Activated CD4-positive, alpha-beta T cell treated with anti-CD3 and anti-CD28 coated beads for 1 hour (primary cell): ENCODE measurements at regions not wholly inside any gene's neighbourhood (a gene's known extent, or its start where the extent isn't known, plus 50 kb on each side); places are given as distances from the start of the nearest gene placed in this dataset.

Experiments used
- DNase-seq: peaks from one replicate; pipeline ENCODE4 v3.0.0-alpha.2; 2020

GRCh38 chr9:84393266-84393950, 52.9 kb upstream of the SLC28A3 start:
- DNase-seq = no peak

DNA sequence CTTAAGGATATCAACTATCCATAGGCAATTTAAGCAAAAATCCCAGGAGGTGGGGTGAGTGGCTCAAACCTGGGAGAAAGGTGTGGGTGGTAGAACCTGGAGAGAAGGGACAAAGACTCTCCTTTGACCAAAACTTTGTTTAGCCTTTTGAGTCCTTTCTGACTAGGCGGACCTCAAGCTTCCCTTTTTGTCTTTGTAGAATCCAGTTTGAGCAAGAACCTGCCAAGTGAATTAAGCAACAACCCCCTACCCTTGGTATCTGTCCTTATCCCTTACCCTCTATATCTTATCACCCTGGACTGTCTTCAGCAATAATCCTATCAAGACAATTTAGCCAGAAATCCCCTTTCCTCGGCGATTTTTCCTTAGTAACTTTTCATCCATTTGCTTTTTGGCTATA, 53.5 kb upstream of the SLC28A3 start:
- no peak for DNase-seq

DNA sequence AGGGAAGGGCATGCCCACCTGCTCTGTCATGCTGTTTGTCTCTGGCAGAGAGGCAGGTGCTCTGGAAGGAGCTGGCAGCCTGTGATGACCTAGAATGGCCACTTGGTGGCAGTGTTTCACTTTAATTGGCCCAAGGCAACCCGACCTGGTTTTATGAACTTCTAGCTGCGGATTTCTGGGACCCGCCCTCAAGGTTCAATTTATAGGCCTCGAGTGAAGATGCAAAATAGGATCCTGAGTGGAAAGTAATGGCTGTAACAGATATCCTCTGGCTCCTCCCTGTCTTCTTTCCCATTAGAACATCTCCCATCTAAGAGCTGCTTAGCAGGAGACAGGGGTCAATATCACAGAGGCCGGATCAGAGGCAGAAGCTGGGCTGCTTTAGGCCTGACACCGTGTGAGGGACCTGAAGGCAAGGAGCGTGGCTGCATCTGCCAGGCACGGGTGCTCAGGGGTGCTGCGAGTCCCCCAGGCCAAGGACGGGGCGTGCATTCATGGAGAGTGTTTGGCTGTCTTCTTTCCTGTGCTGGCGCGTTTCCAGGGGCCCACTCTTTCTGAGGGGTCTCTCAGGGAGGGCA, 56.7 kb upstream of the SLC28A3 start:
- peak; percentile 45 for DNase-seq

GRCh38 chr9:84397822-84398221, 57.3 kb upstream of the SLC28A3 start:
- DNase-seq = no peak

DNA sequence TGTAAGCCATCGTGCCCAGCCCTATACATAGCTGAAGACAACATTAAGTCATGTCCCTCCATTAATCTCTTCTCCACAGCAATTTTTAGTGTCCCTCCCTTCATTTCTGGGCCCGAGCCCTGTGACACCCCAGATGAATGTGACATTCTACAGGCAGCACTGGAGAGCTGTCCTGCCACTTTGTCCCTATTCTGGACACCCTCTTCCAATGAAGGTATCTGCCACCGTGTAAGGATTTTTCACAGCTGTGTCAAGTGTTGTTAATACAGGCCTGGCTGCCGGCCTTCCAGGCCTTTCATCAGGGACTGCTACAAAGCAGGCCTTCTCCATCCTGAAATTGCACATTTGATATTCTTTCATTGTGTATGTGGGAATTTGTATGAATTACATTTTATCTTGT, 62.0 kb upstream of the SLC28A3 start:
- DNase-seq = no peak

- DNase-seq = no peak
These were observed 62.7 kb upstream of the SLC28A3 start for GRCh38 chr9:84403288-84403687.

GRCh38 chr9:84404095-84404686, 63.6 kb upstream of the SLC28A3 start:
- no peak for DNase-seq

GRCh38 chr9:84405667-84406066, 65.1 kb upstream of the SLC28A3 start:
- DNase-seq = no peak

DNA sequence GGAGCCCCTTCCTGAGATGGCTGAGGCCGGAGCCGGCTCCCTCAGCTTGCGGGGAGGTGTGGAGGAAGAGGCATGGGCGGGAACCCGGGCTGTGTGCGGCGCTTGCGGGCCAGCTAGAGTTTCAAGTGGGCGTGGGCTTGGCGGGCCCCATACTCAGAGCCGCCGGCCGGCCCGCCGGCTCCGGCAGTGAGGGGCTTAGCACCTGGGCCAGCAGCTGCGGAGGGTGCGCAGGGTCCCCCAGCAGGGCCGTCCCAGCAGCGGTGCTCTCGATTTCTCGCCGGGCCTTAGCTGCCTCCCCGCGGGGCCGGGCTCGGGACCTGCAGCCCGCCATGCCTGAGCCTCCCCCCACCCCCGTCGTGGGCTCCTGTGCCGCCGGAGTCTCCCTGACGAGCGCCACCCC, 67.9 kb upstream of the SLC28A3 start:
- DNase-seq = no peak

DNA sequence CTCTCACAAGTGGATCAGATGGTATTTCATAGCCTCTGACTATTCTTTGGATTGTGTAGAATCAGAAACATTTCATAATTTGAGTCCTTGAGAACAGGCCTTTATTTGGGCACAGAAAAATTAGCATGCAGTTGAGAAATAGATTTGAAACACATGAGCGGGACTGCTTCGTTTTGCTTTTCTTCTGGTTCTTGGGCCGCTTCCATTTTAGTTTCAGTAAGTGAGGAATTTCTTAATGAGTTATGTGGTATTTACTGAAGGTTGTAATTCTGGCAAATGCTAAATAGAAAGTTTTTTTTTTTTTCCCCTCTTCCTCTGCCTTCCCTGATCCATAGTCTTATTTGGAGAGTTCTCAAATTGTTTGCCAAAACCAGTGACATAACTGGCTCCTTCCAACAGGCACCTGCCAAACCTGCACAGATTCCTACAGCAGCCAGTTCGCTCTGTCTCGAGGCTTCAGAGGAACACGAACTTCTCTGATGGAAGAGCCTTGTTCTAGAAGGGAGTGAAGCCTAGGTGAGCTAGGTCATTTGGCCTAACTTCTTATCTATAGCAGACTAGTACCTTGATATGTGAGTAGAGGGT, 71.2 kb upstream of the SLC28A3 start:
- no peak for DNase-seq

- DNase-seq = no peak
These were observed 72.1 kb upstream of the SLC28A3 start for GRCh38 chr9:84412654-84413053.

GRCh38 chr9:84413301-84413700, 72.7 kb upstream of the SLC28A3 start:
- no peak for DNase-seq

DNA sequence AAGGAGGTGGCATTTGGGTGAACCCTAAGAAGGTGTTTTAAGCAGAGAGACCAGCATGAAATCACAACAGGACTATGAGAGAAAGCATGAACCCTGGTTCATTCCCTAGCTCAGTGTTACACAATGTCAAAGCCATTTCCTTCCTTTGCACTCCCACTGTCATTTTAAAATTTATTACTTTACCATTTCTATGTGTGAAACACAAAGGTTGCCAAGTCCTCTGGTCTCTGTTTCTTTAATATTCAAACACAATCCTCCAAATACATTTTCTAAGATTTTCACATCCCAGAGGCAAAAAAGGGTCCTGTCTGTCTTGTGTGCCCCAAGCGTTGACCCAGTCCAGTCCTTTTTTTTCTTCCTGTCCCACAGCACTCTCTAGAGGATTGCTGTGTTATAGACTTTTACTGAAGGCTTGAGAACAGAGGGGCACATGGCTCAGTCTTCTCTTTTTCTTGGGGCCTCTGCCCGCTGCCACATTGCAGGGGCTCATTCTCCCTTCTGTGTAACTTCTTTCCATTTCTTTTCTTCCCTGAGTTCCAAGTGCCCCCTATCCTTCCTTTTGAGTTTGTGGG, 78.6 kb upstream of the SLC28A3 start:
- no peak for DNase-seq

GRCh38 chr9:84424931-84425330, 84.4 kb upstream of the SLC28A3 start:
- DNase-seq = no peak

DNA sequence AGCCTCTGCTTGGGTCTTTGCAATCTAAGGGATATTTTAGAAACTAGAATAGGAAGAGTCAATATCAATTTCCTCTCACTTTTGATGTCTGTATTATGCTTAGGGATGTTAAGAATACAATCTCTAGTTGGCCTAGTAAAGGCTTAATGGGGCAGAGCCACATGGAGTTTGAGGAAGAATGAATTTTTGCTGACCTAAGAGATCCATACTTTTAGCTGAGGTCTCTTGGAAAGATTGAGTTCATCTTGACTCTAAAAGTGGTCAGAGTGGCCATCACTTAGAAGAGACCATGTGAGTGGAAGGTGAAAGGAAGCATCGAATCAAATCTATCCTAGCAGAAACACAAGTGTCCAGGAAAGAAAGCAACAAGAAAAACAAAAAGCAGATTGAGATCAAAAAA, 92.2 kb upstream of the SLC28A3 start:
- no peak for DNase-seq

DNA sequence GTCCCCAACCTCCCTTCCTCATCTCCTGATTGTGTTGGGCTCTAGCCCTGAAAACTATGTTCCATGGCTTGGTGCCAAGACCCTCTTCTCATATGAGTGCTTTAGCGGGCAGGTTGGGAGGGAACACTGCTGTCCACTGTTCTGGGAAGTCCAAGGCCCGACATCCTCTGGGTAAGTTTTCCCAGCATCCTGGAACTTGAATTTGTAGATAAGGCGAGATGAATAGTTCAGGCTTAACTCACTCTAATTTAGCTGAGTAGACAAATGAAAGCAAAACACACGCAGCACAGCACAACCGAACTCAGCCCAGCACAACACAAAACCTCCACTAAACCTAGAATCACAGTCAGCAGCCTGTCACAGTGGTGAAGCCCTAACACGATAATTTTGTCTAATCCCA, 95.3 kb upstream of the SLC28A3 start:
- DNase-seq = no peak

DNA sequence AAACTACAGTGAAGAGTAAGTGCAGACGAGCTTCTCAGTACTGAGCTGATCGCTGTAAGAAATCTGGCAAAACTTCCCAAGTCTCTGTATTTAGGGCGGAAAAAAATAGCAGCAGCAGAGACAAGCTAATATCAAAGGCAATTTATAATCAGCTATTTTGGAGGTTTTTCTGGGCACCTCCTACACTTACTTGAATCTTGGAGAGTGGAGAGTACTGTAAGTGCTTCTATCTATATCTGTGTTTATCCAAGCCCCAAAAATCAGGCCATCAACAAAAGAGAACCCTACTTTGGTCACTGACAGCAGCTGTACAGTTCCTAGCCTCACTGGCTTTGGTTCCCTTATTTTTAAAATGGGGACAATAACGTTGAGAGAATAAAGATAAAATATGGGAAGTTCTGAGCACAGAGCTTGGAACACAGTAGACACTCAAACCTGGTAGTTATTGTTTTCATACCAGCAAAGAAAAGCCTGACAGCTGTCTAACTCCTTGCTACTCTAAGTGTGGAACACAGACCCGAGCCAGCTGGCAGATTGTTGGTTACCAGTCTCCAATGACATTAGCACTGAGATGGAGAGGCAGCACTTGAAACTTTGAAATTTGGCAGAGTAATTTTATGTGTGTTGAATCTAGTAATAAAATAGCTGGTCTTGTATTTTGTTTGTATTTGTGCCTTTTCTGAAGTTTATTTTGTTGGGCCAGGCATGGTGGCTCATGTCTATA, 96.0 kb upstream of the SLC28A3 start:
- DNase-seq = no peak

GRCh38 chr9:84438391-84438790, 97.8 kb upstream of the SLC28A3 start:
- DNase-seq = no peak

GRCh38 chr9:84439250-84439649, 98.7 kb upstream of the SLC28A3 start:
- DNase-seq = no peak

DNA sequence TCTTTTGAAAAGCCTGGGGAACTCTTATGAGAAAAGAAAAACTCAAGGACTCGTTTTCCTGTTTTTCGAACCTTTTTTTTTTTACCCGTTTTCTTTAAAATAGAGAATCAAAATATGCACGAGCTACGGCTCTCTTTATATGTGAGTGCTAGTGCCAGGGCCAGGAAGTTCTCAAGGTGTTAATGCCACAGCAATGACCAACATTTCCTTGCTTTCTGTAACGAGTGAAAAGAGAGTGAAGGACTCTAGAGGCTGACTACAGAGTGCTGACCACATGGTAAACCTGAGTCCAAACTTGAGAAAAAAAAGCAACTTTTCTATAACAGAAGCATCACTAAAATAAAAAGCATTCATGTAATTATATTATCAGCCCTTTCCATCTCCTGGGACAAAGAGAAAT, 102.2 kb upstream of the SLC28A3 start:
- no peak for DNase-seq

GRCh38 chr9:84445737-84446136, 105.2 kb upstream of the SLC28A3 start:
- no peak for DNase-seq

- no peak for DNase-seq
These were observed 106.7 kb upstream of the SLC28A3 start for GRCh38 chr9:84447305-84447704.

DNA sequence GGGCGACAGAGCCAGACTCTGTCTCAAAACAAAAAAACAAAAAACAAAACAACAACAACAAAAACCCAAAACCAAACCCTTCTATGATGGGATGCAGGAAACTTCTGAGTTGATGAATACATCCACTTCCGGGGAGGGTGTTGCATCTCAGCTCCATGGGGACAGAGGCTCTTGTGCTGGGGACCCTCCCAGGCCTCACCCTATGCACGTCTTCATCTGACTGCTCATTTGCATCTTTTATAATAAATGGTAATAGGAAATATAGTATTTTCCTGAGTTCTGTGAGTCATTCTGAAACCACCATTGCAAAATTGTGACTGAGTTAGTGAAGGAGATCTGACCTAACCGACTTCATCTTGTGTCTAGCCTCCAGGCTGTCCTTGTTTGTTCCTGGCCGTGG, 109.5 kb upstream of the SLC28A3 start:
- no peak for DNase-seq
